GM21529 (cell line): ENCODE measurements at regions not wholly inside any gene's neighbourhood (a gene's known extent, or its start where the extent isn't known, plus 50 kb on each side); places are given as distances from the start of the nearest gene placed in this dataset.
A peak's percentile ranks its signal among the peaks of the same experiment; 100 is the strongest.
"Not testable (repeated sequence)": the region's sequence is repeated elsewhere in the genome, so short reads cannot be mapped to it uniquely, and the experiment has no call there.

ENCODE experiments used
- ATAC-seq: cut with Tn5 transposase; IDR thresholded peaks from one replicate; pipeline ENCODE4 v1.9.1; 2021; ENCODE audit not compliant: unreplicated experiment

DNA sequence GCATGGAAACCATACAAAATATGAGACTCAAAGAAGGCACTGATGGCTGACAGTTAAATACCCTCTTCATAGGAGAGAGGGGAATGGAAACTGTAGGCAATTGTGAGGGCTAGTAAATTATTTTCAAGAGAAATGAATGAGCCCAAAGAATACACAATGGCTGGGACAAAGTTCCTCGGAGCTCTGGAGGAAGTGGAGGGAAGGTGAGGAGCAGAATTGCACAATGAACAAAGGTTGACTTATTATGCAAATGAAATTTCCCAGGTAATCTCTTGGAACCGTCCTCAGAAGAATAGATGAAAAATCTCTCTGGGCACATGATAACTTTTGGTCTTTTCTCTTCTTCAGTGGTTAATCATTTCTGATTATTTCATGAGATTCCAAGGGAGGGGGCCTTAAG, 202.6 kb upstream of the VCX start:
- no peak for ATAC-seq

DNA sequence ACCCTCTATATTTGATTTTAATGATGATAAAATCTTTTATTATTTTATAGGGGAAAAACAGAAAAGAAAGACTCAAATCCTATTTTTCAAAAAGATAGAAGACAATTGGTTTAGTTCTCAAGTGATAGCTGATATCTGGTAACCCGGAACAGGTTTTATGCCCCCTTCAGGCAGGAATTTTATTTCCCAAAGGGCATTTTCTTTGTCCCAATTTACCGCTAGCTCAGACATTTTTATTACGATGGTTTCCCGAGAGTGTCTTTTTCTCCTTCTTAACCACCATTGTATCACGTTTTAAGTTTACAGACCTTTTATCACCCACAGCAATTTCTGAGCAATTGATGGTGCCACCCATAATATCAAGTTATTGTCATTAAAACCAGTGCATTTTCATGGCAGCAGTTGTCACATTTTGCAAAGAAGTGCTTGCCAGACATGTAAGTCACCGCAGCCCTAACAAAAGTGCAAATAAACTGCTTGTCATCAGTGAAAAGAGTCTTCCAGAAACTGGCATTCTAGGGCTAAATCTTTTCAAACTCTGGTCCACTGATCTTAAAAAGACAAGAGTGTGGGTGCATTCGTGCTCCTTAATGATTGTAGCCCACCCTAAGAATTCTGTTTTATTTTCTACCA, 204.8 kb upstream of the VCX start:
- ATAC-seq: no peak

DNA sequence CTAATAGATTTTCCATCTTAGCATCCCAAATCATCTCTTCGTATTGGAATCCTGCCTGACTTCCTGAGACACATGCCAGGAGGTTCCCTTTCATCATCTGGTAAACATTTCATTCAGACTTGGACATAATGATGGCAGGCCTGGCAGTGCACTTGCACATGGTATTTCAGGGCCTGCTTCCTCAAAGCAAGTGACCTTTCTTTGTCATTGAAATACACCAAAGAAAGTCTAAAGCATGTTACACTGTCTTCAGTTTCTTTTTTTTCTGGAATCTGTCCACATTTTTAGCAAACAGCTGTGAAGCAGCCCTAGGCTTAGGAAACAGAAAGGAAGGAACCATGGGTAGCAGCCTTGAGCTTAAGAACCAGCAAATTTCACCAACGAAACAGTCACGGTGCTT, 205.9 kb upstream of the VCX start:
- no peak for ATAC-seq

DNA sequence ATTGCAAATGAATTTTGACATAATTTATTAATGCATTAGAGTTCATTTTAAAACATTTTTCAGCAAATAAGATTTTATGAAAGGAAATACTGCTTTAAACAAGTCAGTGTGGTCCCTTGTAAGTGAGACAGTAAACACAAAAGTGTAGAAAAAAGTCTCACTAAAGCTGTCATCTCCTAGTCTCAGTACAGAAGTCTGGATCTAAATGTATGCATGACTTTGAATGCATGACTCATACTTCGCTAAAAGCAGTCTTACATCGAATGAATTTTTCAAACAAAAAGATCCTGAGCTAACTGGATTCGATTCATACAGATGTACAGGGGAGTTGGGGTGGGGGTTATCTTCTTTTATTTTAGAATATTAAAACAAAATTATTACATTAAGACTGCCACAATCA, 207.4 kb upstream of the VCX start:
- no peak for ATAC-seq

DNA sequence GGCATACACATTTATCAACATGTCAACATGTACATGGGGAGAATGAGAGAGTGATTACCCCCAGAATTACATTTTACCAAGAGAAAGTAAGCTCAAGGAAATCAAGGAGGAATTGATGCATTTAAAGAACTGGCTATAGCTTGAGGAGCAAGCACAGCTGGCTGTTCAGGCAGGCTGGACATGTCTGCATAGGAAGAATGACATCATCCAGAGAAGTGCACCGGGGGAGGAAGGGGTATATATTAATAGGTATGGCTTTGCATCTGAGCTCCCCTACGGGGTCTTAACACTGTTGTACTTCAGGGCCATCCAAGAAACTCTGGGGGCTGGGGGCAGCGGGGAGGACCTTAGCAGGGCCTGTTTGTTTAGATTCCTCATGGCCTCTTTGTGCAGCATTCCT, 222.4 kb upstream of the VCX start:
- ATAC-seq: no peak

DNA sequence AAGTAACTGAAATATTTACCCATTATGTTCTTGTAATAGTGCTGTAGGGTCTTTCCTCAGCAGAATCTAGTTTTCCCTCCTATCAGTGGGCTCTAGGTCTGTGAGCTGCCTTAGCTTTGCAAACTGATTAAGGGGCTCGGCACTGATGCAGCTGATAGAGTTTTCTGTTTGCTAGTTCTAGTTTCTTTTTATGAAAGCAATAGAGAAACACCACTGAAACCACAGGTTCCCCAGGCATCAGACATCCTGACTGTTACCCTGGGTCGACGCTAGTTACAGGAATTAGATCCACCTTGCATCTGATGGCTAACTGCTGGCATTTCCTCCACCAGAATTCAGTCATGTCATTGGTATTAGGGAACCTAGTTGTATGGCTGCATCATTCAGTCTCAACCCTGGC, 225.0 kb upstream of the VCX start:
- ATAC-seq: no peak

DNA sequence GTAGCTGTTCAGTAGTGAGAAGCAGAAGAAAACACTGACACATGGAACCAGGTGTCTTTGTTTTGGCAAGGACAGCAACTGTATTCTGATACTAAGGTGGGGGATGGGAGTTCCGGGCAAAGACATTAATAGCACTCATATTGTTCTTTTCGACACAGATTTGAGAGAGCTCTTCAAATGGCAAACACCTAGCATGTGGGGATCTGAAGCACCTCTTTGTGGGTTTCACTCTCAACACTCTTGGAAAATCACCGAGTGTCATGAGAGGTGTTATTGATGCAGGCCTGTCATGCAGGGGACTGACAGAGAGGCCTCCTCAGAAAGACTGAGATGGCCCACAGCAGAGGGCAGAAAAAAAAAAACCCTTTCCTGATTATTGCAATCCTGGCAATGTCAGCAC, 228.4 kb upstream of the VCX start:
- no peak for ATAC-seq

DNA sequence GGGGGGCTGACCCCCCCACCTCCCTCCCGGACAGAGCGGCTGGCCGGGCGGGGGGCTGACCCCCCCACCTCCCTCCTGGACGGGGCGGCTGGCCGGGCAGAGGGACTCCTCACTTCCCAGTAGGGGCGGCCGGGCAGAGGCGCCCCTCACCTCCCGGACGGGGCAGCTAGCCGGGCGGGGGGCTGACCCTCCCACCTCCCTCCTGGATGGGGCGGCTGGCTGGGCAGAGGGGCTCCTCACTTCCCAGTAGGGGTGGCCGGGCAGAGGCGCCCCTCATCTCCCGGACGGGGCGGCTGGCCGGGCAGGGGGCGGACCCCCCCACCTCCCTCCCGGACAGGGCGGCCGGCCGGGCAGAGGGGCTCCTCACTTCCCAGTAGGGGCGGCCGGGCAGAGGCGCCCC, 234.3 kb upstream of the VCX start:
- ATAC-seq: not testable (repeated sequence)

DNA sequence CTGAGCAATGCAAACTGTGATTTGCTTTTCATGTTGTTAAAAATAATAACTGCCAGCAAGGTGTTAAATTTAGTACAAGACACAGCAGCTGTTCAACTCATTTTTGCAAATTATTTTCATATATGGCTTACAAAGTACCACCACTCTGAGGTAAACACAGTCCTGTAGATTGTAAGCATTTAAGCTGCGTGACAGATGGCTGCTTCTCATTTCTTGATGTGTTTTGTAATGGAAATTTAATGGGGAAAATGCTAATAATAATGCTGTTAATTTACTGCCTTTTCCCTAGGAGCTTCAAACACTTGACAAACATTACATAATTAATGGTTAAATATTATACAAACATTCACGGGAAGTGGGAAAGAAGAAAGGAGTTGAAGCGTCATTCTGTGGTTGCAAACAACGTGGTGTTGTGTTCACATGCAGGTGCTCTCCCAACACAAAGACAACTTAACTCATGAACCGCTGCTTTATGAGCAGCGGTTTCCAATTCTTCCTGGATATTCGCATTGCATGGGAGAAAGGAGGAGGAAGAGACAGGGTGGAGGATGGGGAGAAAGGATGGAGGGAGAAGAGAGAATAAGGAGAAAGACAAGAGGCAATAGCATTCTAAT, 236.8 kb upstream of the VCX start:
- no peak for ATAC-seq

DNA sequence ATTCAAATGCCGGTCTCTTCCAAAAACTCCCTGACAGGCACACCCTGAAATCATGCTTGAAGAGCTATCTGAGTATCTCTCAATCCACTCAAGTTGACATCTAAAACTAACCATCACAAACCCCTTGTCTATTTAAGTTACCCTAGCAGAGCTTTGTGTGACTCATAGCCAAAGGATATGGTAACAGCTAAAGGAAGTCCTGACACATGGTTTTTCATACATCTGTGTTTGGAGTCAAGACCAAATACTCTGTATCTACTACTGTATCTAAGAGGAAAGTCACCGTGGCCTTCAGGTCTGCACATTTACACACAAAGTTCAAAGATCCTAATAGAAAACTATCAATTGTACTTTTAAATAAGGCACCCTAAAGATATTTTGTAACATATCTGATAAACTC, 239.6 kb upstream of the VCX start:
- no peak for ATAC-seq

DNA sequence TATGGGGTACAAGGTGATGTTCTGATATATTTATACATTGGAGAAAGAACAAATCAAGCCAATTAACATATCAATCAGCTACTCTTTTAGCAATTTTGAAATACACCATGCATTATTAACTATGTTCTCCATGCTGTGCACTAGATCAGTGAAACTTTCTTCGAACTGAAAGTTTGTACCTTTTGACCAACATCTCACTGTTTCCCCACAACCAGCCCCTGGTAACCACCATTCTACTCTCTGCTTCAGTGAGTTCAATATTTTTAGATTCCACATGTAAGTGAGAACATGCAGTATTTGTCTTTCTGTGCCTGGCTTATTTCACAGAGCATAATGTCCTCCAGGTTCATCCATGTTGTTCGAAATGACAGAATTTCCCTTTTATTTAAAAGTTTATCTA, 246.1 kb upstream of the VCX start:
- no peak for ATAC-seq

DNA sequence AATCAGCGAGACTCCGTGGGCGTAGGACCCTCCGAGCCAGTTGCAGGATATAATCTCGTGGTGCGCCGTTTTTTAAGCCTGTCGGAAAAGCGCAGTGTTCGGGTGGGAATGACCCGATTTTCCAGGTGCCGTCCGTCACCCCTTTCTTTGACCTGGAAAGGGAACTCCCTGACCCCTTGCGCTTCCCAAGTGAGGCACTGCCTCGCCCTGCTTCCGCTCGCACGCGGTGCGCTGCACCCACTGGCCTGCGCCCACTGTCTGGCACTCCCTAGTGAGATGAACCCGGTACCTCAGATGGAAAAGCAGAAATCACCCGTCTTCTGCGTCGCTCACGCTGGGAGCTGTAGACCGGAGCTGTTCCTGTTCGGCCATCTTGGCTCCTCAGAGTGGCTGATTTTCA, 249.6 kb upstream of the VCX start:
- ATAC-seq: not testable (repeated sequence)

DNA sequence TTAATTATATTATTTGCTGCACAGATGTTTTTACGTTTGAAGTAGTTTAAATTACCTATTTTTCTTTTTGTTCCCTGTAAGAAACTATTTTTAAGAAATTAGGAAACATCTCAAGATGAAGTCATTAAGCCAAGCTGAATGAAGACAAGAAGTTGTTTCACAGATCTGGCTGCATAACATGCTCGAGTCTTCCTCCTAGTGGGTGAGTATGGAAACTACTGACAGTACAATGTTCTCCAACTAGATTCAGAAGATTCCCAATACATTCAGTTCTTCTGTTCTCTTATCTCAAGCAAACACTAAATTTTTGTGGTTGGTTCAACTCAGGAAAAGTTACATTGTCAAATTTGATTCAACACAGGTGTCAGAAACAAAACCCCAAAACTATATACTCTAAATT, 256.8 kb upstream of the VCX start:
- ATAC-seq: peak; percentile 78

DNA sequence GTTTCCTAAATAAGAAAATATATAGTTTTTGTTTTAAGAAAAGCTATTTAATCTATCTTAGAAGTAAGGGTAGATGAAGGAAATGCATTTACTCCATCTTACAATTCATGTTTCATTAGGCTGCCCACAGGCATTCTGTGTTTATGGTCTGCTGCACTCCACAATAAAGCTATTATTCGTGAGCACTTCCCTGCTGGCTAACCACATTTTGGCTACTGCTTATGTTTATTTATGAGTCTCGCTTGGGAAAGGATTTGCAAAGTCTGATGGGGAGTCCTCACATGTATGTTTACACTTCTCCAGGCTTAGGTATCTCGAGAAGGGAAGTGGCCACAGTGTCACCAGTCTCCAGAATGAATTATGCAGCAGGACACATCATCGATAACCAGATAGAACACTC, 260.8 kb upstream of the VCX start:
- ATAC-seq: no peak

DNA sequence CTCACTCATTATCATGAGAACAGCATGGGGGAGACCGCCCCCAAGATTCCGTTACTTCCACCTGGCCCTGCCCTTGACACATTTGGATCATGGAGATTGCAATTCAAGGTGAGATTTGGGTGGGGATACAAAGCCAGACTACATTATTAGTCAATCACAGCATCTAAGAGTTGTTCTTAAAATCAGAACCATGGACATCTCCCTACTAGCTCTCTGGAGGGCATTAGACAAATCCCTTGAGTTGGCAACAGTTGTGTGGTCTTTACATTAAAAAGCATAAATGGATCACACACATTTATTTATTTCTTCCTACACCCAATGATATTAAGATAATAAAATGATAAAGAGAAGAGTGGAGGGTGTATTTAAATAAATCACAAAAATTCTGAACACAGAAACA, 262.8 kb upstream of the VCX start:
- no peak for ATAC-seq

DNA sequence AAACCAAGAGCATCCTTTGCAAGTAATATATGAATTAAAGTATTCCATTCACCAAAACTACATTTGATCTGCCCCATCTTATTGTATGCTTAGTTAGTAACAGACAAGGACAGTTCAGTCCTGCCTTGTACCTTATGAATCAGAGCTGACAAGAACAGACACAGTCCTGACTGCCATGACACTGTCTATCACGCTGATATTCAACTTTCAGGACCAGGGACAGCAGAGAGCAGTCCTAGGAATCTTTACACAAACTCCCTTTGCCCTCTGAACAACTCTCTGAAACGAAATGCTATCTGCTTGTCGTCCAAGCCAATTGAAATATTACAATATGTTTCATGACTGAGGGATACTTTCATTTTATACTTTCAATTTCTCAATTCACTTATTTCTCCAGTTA, 268.6 kb upstream of the VCX start:
- no peak for ATAC-seq

DNA sequence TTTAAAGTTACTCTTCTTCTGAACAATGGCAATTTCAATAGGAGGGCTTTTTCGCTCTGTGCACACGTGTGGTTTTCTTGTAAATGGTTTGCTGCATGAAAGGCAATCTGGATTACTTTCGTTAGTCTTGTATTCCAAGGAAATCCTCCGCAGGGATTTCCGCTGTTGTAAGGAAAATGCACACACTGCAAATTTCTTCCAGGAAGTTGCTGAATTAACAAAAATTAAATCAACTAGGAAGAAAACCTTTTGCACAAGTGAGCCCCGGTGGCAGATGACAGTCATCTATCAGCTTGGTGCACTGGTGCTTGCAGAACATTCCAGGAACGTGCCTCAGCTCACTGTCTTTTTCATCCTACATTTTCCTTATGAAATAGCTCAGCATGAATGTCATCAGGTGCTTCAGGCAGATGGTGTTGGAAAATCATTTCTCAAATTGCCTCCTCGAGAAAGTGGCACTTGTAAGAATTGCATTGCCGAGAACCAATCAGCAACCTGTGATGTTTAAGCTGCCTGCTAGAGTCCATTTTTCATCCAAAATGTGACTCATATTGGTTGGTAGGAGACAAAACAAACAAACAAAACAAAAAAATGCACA, 272.4 kb upstream of the VCX start:
- no peak for ATAC-seq

DNA sequence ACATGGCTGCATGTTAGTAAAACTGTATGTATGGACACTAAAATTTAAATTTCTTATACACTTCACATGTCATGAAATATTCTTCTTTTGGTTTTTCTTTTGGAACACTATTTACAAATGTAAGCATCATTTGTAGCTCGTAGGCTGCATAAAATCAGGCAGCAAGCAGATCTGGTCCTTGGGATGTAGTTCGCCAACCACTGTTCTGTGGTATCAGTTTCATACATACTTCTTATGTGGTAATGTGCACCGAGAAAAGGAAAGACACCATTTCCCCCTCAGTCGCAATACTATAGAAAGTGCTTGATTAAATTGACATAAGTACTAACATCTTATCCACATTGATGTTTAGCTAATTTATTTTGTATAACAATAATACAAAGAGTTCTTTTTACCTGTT, 274.4 kb upstream of the VCX start:
- ATAC-seq: no peak

DNA sequence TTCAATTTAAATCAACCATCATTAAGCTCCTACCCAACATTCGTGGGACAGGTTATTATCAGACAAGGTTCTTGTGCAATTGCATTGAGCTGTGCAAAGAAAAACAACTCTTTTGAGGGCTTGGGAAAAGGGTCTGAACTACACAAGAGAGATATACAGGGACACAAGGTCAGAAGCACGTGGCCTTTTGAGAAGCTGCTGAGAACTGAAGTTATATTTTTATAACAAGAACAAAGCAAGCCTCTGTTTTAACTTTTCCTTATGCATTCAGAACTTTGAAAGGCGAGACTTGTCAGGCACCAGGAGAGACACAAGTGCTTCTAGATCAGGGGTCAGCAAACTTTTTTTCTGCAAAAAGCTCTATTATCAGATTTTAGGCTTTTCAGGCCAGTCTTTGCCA, 274.8 kb upstream of the VCX start:
- ATAC-seq: no peak

DNA sequence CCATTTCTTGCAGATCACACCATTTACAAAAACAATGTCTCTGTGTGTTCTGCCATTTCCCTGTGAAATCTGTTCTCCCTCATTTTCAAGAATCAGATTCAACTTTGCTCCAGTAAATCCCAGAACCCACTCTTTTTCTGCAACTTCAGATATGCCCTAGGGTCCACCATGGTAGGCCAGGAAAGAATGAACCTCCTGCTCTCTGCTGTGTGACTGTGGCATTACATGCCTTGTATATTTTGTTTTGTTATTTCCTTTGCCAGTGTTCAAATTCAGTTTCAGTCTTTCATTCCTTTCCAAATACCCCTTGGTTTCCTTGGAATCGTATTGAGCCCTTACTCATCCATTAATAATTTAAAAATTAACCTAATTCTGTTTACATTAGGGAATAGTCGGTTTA, 290.2 kb upstream of the VCX start:
- no peak for ATAC-seq

DNA sequence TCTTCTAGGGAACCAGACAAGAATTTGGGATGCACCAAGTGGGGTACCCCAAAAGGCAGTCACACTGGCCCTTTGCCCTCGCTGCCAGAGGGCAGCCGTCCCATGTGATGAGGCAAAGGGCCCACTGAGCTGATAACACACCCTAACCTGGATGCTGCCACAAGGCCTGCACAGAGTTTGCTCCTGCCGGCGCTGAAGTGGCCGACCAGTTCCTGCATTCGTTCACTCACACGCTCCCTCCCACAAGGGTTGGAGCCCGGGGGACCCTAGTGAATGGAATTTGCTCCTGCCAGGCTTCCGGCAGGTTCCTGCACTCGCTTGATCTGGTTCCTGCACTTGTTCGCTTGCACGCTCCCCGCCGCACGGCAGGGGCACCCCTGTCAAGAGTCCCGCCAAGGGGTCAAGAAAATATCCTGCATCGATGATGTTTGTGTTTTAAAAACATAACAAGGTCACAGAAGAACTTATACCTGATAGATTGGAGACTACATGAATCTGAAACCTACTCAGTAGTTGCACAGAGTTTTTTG, 296.4 kb upstream of the VCX start:
- ATAC-seq: no peak

DNA sequence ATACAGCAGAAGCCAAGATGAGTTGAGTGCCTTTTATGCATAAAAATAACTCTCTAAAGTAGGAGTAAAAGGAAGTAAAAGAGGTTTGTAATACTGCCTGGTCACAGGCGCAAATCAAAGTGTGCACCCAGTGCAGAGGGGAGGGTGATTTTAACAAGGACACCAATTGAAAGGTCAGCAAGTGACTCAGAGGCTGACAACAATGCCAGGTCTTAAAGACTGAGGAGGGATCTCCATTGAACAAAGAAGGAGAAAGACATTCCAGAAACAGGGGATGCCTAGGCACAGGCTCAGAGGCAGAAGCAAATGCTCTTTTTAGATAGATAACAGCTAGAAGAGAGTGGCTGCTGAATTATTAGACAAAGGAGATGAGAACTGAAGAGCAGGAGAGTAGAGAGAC, 297.4 kb upstream of the VCX start:
- ATAC-seq: no peak
